NCI-H748 (cell line): ENCODE measurements at regions not wholly inside any gene's neighbourhood (a gene's known extent, or its start where the extent isn't known, plus 50 kb on each side); places are given as distances from the start of the nearest gene placed in this dataset.

Experiments
- DNase-seq: peaks from one replicate; lab custom pipeline; 2025; ENCODE audit not compliant: unreplicated experiment; lab: John Stamatoyannopoulos, UW

- no peak for DNase-seq
Observed at GRCh38 chr3:72247645-72248388, 462.9 kb upstream of the PROK2 start.

GRCh38 chr3:72247126-72247525 is 462.2 kb upstream of the PROK2 start:
- no peak for DNase-seq

- no peak for DNase-seq
Observed at GRCh38 chr3:72246685-72247084, 461.7 kb upstream of the PROK2 start.

- no peak for DNase-seq
Observed at GRCh38 chr3:72245183-72245811, 460.3 kb upstream of the PROK2 start.

DNA sequence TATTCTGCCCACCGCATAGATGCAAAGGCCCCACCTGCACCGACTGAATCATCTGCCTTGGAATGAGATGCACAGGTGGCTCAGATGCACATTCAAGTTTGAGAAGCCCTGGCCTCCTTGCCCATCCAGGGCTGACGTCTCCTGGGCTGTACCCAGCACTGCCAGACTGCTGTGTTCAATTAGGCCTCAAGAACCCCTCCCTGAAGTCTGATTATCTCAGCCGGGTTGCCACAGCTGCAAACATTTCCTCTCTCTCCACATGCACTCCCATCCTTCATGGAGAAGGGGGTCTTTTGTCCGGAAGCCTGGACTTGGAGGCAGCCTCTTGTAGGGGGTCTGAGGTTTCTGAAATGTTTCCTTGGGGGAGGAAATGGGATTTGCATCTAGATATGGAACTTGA is 459.4 kb upstream of the PROK2 start:
- DNase-seq, result no peak

- no peak for DNase-seq
Observed at GRCh38 chr3:72242326-72242725, 457.4 kb upstream of the PROK2 start.

DNA sequence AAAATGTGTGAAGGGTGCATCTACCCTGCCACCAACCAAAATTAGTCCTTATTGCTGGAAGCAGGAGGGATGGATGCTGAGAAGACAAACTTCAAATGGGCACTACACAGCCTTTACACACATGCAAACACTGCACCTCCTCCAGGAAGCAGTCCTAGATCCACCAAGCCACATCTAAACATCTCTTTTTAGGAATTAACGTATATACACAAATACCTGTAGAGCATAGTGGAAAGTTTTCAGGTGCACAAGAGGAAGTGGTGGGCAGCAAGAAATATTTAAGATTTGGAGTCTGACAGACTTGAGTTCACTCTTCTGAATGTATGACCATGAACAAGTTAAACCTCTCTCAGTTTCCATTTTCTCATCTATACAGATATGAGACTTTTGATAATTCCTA is 456.6 kb upstream of the PROK2 start:
- no peak for DNase-seq

DNA sequence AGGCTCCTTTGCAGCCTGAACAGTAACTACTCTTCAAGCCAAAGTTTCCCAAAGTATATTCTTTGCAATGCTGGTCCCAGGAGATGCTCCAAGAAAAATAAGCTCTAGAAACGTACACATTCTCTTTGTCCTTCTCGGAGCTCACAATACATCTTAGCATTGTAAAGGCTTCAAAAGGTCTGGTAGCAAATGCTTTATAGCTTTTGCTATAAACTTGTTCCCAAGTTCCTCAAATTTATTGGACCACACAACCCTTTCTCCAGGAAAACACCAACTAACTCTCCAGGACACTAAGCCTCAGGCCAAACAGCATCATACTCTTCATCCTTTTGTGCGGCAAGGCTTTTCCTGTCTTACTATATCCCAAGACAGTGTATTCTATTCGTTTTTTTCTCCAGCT is 455.6 kb upstream of the PROK2 start:
- no peak for DNase-seq

DNA sequence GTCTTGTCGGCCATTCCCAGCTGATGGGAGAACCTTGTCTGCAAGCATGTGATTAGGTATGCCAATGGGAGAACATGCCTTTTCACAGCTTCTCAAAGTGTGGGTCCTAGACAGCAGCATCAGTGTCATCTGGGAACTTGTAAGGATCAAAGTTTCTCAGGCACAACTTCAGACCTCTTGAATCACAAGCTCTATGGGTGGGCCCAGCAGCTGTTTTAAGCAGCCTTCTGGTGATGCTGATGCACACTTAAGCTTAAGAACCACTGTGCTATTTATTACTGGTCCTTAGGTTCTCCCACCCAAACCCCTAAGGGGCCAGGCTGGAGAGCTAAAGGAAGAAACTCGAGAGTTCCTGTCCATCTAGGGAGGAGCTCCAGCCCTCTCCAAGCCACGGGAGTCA is 453.9 kb upstream of the PROK2 start:
- no peak for DNase-seq

- no peak for DNase-seq
Observed at GRCh38 chr3:72238010-72238691, 453.2 kb upstream of the PROK2 start.

- DNase-seq, result no peak
Observed at GRCh38 chr3:72237679-72238009, 452.7 kb upstream of the PROK2 start.

GRCh38 chr3:72234391-72234790 is 449.4 kb upstream of the PROK2 start:
- no peak for DNase-seq

- DNase-seq, result no peak
Observed at GRCh38 chr3:72233571-72233970, 448.6 kb upstream of the PROK2 start.

DNA sequence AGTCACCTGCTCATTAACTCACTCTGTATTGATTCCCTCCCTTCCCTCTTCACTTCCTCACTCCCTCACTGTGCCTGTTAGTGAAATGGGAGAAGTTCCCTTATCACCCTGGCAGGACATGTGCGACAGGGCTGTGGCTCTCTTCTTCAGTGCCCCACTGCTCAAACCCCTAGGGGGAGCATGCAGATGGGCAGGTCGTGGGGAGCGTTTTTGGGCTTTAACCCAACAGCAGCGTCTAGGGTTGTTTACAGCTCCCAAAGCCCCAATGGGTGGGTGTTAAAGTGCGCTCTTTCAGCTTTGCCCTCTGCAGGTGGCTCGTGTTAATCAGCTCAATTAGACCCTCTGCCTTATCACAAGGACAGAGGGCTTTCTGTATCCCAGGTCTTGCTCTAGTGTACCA is 447.8 kb upstream of the PROK2 start:
- DNase-seq, result no peak

GRCh38 chr3:72232331-72232730 is 447.4 kb upstream of the PROK2 start:
- DNase-seq, result no peak

- DNase-seq, result no peak
Observed at GRCh38 chr3:72231439-72232196, 446.7 kb upstream of the PROK2 start.

DNA sequence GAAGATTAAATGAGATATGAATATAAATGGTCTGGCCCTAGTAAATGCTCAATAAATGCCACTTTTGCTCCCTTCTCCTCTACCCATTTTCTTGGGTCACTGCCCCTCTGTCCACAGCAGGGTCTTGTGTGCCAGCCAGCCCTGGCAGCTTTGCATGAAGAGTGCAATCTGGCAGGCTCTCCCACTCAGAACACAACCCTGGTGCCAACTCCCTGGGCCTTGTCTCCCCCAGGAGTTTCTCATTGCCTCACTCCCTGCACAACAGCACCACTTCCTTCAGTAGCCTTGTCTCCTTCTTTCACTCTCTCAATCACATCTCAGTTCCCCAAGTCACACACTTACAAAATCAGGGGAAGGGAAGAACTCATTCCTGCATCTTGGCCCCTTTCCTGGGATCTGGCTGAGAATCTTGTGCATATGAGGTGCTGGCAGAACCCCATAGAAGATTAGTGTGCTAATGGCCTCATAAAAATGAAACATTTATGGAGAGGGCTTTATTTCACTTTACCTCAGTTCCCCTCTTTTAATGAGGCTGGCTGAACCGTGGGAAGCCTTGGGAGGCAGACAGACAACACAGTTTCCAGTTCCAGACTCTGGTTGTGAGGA is 445.9 kb upstream of the PROK2 start:
- no peak for DNase-seq

GRCh38 chr3:72229952-72230351 is 445.0 kb upstream of the PROK2 start:
- no peak for DNase-seq

DNA sequence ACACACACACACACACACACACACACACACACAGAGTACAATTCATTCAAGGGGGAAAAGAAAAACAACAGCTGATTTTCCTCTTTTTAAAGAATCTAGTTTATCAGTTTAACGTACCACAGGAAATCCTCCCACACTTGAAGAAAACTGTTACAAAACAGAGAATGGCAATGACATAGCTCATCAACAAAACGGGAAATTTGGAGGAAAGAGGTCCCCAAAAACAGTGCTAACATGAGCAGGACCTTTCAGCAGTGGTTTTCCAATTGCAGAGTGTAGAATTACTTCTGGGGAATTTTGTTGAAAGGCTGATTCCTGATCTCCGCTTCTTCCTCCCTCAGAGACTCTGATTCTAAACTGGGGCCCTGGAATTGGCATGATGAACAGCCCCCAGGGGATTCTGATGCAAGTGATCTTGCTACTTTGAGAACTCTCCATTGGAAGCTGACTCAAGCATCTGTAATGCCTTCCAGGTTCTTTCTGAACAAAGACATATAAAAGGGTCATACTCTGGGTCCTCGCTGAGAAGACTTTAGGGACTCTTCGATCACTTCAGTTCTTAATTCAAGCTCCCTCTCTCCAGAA is 442.6 kb upstream of the PROK2 start:
- DNase-seq, result no peak

- DNase-seq, result no peak
Observed at GRCh38 chr3:72224804-72225509, 440.0 kb upstream of the PROK2 start.
